ENCODE measurements at regions not wholly inside any gene's neighbourhood (a gene's known extent, or its start where the extent isn't known, plus 50 kb on each side); places are given as distances from the start of the nearest gene placed in this dataset.

DNA sequence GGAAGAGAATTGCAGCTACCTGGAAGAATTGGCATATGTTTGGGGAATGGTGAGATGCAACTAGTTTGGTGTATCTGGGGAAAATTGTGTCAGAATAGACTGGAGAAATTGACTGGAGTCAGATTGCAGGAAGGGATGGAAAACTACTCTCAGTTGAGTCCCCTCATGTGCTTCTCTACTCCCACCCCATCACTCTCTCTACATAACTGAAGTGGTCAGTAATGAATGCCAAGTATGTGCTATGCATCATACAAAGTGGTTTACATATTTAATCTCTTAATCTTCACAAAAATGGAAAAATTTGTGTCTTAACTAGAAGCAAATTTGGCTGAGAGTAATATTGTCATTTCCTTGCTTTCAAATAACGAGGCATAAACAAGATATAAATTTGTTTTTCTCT is 146.4 kb upstream of the TNC start:
- TF ChIP-seq, protein P1, sequence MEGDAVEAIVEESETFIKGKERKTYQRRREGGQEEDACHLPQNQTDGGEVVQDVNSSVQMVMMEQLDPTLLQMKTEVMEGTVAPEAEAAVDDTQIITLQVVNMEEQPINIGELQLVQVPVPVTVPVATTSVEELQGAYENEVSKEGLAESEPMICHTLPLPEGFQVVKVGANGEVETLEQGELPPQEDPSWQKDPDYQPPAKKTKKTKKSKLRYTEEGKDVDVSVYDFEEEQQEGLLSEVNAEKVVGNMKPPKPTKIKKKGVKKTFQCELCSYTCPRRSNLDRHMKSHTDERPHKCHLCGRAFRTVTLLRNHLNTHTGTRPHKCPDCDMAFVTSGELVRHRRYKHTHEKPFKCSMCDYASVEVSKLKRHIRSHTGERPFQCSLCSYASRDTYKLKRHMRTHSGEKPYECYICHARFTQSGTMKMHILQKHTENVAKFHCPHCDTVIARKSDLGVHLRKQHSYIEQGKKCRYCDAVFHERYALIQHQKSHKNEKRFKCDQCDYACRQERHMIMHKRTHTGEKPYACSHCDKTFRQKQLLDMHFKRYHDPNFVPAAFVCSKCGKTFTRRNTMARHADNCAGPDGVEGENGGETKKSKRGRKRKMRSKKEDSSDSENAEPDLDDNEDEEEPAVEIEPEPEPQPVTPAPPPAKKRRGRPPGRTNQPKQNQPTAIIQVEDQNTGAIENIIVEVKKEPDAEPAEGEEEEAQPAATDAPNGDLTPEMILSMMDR (IDR thresholded peaks at IDR 0.05): no peak
- TF ChIP-seq EP300 (IDR thresholded peaks at IDR 0.05; ENCODE audit: borderline replicate concordance in 1 of 2, low read depth in 1 of 2, low read length in 1 of 2) (peak in 1 of 2 experiments; percentile 86; a peak in 1 of 4 replicates), SMC3 (IDR thresholded peaks at IDR 0.05; ENCODE audit: low read depth, low read length) (no peak), NRF1 (IDR thresholded peaks at IDR 0.05; ENCODE audit: low read depth, low read length) (no peak), GABPA (IDR thresholded peaks at IDR 0.05; ENCODE audit: low read depth) (no peak), MEF2A (IDR thresholded peaks at IDR 0.05; ENCODE audit: borderline replicate concordance, low read depth) (no peak), JUND (IDR thresholded peaks at IDR 0.05) (peak; percentile 62), TEAD4 (IDR thresholded peaks at IDR 0.05; ENCODE audit: borderline replicate concordance, insufficient read depth) (peak; percentile 85; the same call in 1 of the 2 replicates)
- TF ChIP-seq, protein P2, sequence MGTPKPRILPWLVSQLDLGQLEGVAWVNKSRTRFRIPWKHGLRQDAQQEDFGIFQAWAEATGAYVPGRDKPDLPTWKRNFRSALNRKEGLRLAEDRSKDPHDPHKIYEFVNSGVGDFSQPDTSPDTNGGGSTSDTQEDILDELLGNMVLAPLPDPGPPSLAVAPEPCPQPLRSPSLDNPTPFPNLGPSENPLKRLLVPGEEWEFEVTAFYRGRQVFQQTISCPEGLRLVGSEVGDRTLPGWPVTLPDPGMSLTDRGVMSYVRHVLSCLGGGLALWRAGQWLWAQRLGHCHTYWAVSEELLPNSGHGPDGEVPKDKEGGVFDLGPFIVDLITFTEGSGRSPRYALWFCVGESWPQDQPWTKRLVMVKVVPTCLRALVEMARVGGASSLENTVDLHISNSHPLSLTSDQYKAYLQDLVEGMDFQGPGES (IDR thresholded peaks at IDR 0.05; ENCODE audit: low read depth, low read length): no peak
- TF ChIP-seq, protein P3, sequence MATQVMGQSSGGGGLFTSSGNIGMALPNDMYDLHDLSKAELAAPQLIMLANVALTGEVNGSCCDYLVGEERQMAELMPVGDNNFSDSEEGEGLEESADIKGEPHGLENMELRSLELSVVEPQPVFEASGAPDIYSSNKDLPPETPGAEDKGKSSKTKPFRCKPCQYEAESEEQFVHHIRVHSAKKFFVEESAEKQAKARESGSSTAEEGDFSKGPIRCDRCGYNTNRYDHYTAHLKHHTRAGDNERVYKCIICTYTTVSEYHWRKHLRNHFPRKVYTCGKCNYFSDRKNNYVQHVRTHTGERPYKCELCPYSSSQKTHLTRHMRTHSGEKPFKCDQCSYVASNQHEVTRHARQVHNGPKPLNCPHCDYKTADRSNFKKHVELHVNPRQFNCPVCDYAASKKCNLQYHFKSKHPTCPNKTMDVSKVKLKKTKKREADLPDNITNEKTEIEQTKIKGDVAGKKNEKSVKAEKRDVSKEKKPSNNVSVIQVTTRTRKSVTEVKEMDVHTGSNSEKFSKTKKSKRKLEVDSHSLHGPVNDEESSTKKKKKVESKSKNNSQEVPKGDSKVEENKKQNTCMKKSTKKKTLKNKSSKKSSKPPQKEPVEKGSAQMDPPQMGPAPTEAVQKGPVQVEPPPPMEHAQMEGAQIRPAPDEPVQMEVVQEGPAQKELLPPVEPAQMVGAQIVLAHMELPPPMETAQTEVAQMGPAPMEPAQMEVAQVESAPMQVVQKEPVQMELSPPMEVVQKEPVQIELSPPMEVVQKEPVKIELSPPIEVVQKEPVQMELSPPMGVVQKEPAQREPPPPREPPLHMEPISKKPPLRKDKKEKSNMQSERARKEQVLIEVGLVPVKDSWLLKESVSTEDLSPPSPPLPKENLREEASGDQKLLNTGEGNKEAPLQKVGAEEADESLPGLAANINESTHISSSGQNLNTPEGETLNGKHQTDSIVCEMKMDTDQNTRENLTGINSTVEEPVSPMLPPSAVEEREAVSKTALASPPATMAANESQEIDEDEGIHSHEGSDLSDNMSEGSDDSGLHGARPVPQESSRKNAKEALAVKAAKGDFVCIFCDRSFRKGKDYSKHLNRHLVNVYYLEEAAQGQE (IDR thresholded peaks at IDR 0.05; ENCODE audit: low read depth, low read length): no peak

All from SK-N-SH (cell line).